H1 (cell line): ENCODE measurements at regions not wholly inside any gene's neighbourhood (a gene's known extent, or its start where the extent isn't known, plus 50 kb on each side); places are given as distances from the start of the nearest gene placed in this dataset.

Source experiments
- CTCF ChIA-PET: fragments of 300-600 bp; sonication (Branson Sonifier 250); formaldehyde crosslinking; loops from one replicate; lab custom pipeline; 2021; ENCODE audit not compliant: partially characterized antibody; lab: Charles Lee
- POLR2A ChIA-PET: fragments of 300-600 bp; sonication (Branson Sonifier 250); formaldehyde crosslinking; loops from one replicate; lab custom pipeline; 2021; ENCODE audit warnings: inconsistent platforms; ENCODE audit not compliant: partially characterized antibody; lab: Charles Lee
- DNase-seq, 2 experiments: peaks; one replicate each; pipeline versions ENCODE4 v3.0.0 to v3.0.0-alpha.2; 2010 to 2022; ENCODE audit warnings: low spot score in 2 of 2, low read depth in 1 of 2, mixed read lengths in 1 of 2
- FAIRE-seq: peaks from 2 replicates; lab custom pipeline; 2011; peaks lifted over from hg19 to GRCh38; lab: Jason Lieb, UNC
- H2AFZ ChIP-seq: 2 replicates; pipeline ENCODE4 v1.8.1; 2012; ENCODE audit warnings: low read length, inconsistent platforms
- H2AK5ac ChIP-seq: 2 replicates; pipeline ENCODE4 v1.6.1; 2013; ENCODE audit warnings: low read depth, low read length
- H2BK120ac ChIP-seq: replicated peaks from 2 replicates; pipeline ENCODE3; 2013; ENCODE audit warnings: low read depth, low read length, inconsistent platforms
- H2BK12ac ChIP-seq: 2 replicates; pipeline ENCODE4 v1.6.1; 2013; ENCODE audit warnings: low read depth, low read length
- H2BK15ac ChIP-seq: 2 replicates; pipeline ENCODE4 v1.6.1; 2013; ENCODE audit warnings: low read length
- H2BK20ac ChIP-seq: 2 replicates; pipeline ENCODE4 v1.6.1; 2013; ENCODE audit warnings: low read length
- H2BK5ac ChIP-seq: 2 replicates; pipeline ENCODE4 v1.6.1; 2013; ENCODE audit warnings: low read depth, low read length
- H3K14ac ChIP-seq: 2 replicates; pipeline ENCODE4 v1.6.1; 2013; ENCODE audit warnings: inconsistent platforms; ENCODE audit not compliant: insufficient read length
- H3K18ac ChIP-seq: 2 replicates; pipeline ENCODE4 v1.6.1; 2013; ENCODE audit warnings: low read length; ENCODE audit errors: extremely low read depth
- H3K23ac ChIP-seq: 2 replicates; pipeline ENCODE4 v1.6.1; 2013; ENCODE audit warnings: inconsistent platforms; ENCODE audit not compliant: insufficient read length
- H3K23me2 ChIP-seq: 2 replicates; pipeline ENCODE4 v1.6.1; 2013; ENCODE audit warnings: low read depth, low read length
- H3K27ac ChIP-seq: 2 replicates; pipeline ENCODE4 v1.6.1; 2011; ENCODE audit warnings: low read depth, low read length, inconsistent platforms
- H3K27me3 ChIP-seq, 4 experiments: replicated peaks in 1 of 4; 1 replicate in 1 of 4; 2 replicates in 3 of 4; pipeline versions ENCODE4 v1.6.1 to v1.8.1; 2011 to 2013; ENCODE audit warnings: low read length in 3 of 4, mild to moderate bottlenecking in 3 of 4, inconsistent platforms in 2 of 4, mixed read lengths in 2 of 4, moderate library complexity in 1 of 4; ENCODE audit not compliant: control insufficient read depth in 3 of 4, insufficient read depth in 3 of 4; ENCODE audit errors: extremely low read depth in 1 of 4
- H3K36me3 ChIP-seq, 4 experiments: 2 replicates each; pipeline versions ENCODE4 v1.6.1 to v1.8.1; 2011 to 2013; ENCODE audit warnings: mild to moderate bottlenecking in 4 of 4, low read length in 3 of 4, moderate library complexity in 2 of 4, control low read depth in 1 of 4, inconsistent platforms in 1 of 4; ENCODE audit not compliant: insufficient read depth in 4 of 4, control insufficient read depth in 2 of 4
- H3K4ac ChIP-seq: replicated peaks from 2 replicates; pipeline ENCODE3; 2013; ENCODE audit warnings: low read length, low read depth, mixed read lengths, inconsistent platforms; ENCODE audit not compliant: insufficient read length
- H3K4me1 ChIP-seq, 4 experiments: replicated peaks in 1 of 4; 1 replicate in 1 of 4; 2 replicates in 3 of 4; pipeline versions ENCODE4 v1.6.1 to v1.8.1; 2011 to 2013; ENCODE audit warnings: low read length in 3 of 4, inconsistent platforms in 2 of 4, mixed read lengths in 1 of 4; ENCODE audit not compliant: insufficient read depth in 4 of 4, control insufficient read depth in 3 of 4
- H3K4me2 ChIP-seq, 2 experiments: 2 replicates each; pipeline versions ENCODE4 v1.6.1 to v1.8.1; 2011 to 2013; ENCODE audit warnings: low read depth in 2 of 2, low read length in 2 of 2, control low read depth in 1 of 2, inconsistent platforms in 1 of 2, mild to moderate bottlenecking in 1 of 2; ENCODE audit not compliant: insufficient read depth in 1 of 2
- H3K4me3 ChIP-seq, 4 experiments: fragments of 200-600, 300-600 bp in 1 of 4; sonication (generic), shearing (Covaris generic), sonication (Bioruptor Twin) in 1 of 4; 2 replicates each; pipeline versions ENCODE4 v1.5.1 to v1.8.1; 2011 to 2016; ENCODE audit warnings: low read length in 4 of 4, low read depth in 3 of 4, control low read depth in 2 of 4, inconsistent platforms in 2 of 4, mild to moderate bottlenecking in 2 of 4, mixed read lengths in 1 of 4, moderate library complexity in 1 of 4; ENCODE audit not compliant: insufficient read depth in 2 of 4; ENCODE audit errors: extremely low read depth in 1 of 4
- H3K56ac ChIP-seq: replicated peaks from 2 replicates; pipeline ENCODE3; 2013; ENCODE audit warnings: low read depth, mild to moderate bottlenecking, mixed read lengths, low read length, inconsistent platforms; ENCODE audit not compliant: insufficient read length
- H3K79me1 ChIP-seq: 2 replicates; pipeline ENCODE4 v1.6.1; 2013; ENCODE audit warnings: low read depth, low read length, control low read depth
- H3K79me2 ChIP-seq, 2 experiments: 2 replicates each; pipeline versions ENCODE4 v1.6.1 to v1.8.1; 2012 to 2013; ENCODE audit warnings: low read length in 2 of 2, mild to moderate bottlenecking in 2 of 2, inconsistent platforms in 1 of 2; ENCODE audit not compliant: insufficient read depth in 2 of 2, control insufficient read depth in 1 of 2
- H3K9ac ChIP-seq, 4 experiments: replicated peaks in 1 of 4; 1 replicate in 1 of 4; 2 replicates in 3 of 4; pipeline versions ENCODE4 v1.6.1 to v1.8.1; 2011 to 2013; ENCODE audit warnings: low read depth in 3 of 4, low read length in 3 of 4, control low read depth in 2 of 4, mild to moderate bottlenecking in 2 of 4, moderate library complexity in 2 of 4, inconsistent platforms in 1 of 4; ENCODE audit errors: extremely low read depth in 1 of 4
- H3K9me3 ChIP-seq, 2 experiments: 2 replicates each; pipeline versions ENCODE4 v1.6.1 to v1.8.1; 2012 to 2013; ENCODE audit warnings: mild to moderate bottlenecking in 2 of 2, moderate library complexity in 2 of 2, control low read depth in 1 of 2, inconsistent platforms in 1 of 2, low read depth in 1 of 2, low read length in 1 of 2, mixed read lengths in 1 of 2; ENCODE audit not compliant: insufficient read depth in 2 of 2
- H4K20me1 ChIP-seq, 2 experiments: replicated peaks in 1 of 2; 2 replicates each; pipeline versions ENCODE3 to v1.8.1; 2011 to 2013; ENCODE audit warnings: inconsistent platforms in 2 of 2, low read length in 2 of 2, mild to moderate bottlenecking in 1 of 2; ENCODE audit not compliant: insufficient read depth in 2 of 2, control insufficient read depth in 1 of 2
- H4K5ac ChIP-seq: 2 replicates; pipeline ENCODE4 v1.6.1; 2013; ENCODE audit warnings: low read length, low read depth, mixed read lengths, inconsistent platforms; ENCODE audit not compliant: insufficient read length
- H4K8ac ChIP-seq: 2 replicates; pipeline ENCODE4 v1.8.0; 2013; ENCODE audit warnings: mild to moderate bottlenecking, moderate library complexity, low read length, inconsistent platforms; ENCODE audit not compliant: insufficient read depth; ENCODE audit errors: extremely low read depth
- H4K91ac ChIP-seq: replicated peaks from 2 replicates; pipeline ENCODE3; 2013; ENCODE audit warnings: low read length, mixed read lengths, inconsistent platforms; ENCODE audit not compliant: insufficient read length
- BACH1 ChIP-seq: IDR thresholded peaks from 2 replicates; pipeline ENCODE4 v1.6.1; 2012; ENCODE audit warnings: low read length, improper control_type of control experiment
- BRCA1 ChIP-seq: IDR thresholded peaks from 2 replicates; pipeline ENCODE4 v1.6.1; 2012; ENCODE audit warnings: low read depth, low read length, improper control_type of control experiment
- CTBP2 ChIP-seq: IDR thresholded peaks from 2 replicates; pipeline ENCODE4 v1.7.0; 2011; ENCODE audit warnings: borderline replicate concordance, mild to moderate bottlenecking, moderate library complexity, mixed read lengths, low read length; ENCODE audit not compliant: insufficient read depth, insufficient read length
- KDM4A ChIP-seq: IDR thresholded peaks from one replicate; pipeline ENCODE4 v1.7.1; 2012; ENCODE audit warnings: low read depth, mild to moderate bottlenecking, moderate library complexity, low read length, inconsistent platforms; ENCODE audit not compliant: severe bottlenecking
- SIN3A ChIP-seq, 2 experiments: IDR thresholded peaks in 1 of 2; conservative IDR thresholded peaks in 1 of 2; 2 replicates each; pipeline ENCODE4 v1.6.1; 2011 to 2012; ENCODE audit warnings: low read length in 2 of 2, improper control_type of control experiment in 1 of 2, low read depth in 1 of 2, mild to moderate bottlenecking in 1 of 2
- SP4 ChIP-seq: IDR thresholded peaks from 2 replicates; pipeline ENCODE4 v1.6.1; 2012; ENCODE audit warnings: low read length, inconsistent platforms
- TEAD4 ChIP-seq: IDR thresholded peaks from 2 replicates; pipeline ENCODE4 v1.6.1; 2012; ENCODE audit warnings: low read depth, low read length, inconsistent platforms, mixed read lengths
- YY1 ChIP-seq: IDR thresholded peaks from 2 replicates; pipeline ENCODE4 v1.6.1; 2011; ENCODE audit warnings: low read depth, mild to moderate bottlenecking, low read length
- WGBS, 2 experiments: shearing (Covaris generic) in 1 of 2; methylation state at CpG; one replicate each; pipeline versions ENCODE4 v1.1.6 to v1.1.7; 2013 to 2015; ENCODE audit warnings: low lambda C conversion rate in 2 of 2, mixed read lengths in 2 of 2, inconsistent platforms in 1 of 2, low coverage in 1 of 2, missing lambda C conversion rate in 1 of 2; ENCODE audit not compliant: insufficient replicate concordance in 2 of 2, insufficient coverage in 1 of 2, insufficient read length in 1 of 2; ENCODE audit errors: extremely low coverage in 1 of 2, missing lambda C conversion rate in 1 of 2; 5-methylcytosine and 5-hydroxymethylcytosine counted together

DNA sequence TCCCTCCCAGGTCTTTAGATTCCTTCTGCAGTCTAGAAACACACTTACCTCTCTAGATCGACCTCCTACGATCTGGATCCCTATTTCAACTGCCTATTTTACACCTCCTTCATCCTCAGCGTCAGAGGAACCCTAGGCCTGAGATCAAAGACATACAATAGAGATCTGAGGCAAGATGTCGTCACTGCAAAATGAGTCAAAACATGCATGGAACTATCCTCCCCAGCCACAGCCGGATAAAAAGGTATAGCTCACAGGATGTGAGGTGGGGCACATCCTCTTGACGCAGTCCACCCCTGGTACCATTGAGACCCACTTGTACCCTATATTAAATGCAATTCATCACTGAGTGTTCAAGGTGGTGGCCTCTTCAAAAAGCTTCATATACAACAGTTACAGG, 63.7 kb upstream of the DNAJC10 start:
- no peak overlapping the region for H2BK120ac ChIP-seq
- no peak overlapping the region for H3K9ac ChIP-seq
- H3K36me3 ChIP-seq = no peaks in the 10 kb centered on the region
- no peak overlapping the region for H4K91ac ChIP-seq
- WGBS, 2 experiments = 86% methylated on average over 6 of the region's 6 CpGs; no CpG with 5 or more reads in 1 of the 2 experiments
- no peak overlapping the region for H2BK12ac ChIP-seq
- POLR2A ChIA-PET = no interaction called here
- no peak overlapping the region for H3K56ac ChIP-seq
- no peak overlapping the region for H3K4me2 ChIP-seq
- H4K8ac ChIP-seq = no peak overlapping the region
- H3K14ac ChIP-seq = no peak overlapping the region
- H2BK15ac ChIP-seq = no peak overlapping the region
- H3K23ac ChIP-seq = no peak overlapping the region
- no peak overlapping the region for H3K4me3 ChIP-seq
- no peak for TF ChIP-seq TEAD4
- TF ChIP-seq SP4 = no peak
- TF ChIP-seq BACH1 = no peak
- TF ChIP-seq KDM4A = no peak
- no peak for TF ChIP-seq CTBP2
- TF ChIP-seq SIN3A (conservative IDR thresholded peaks at IDR 0.05 in 1 of 2, IDR thresholded peaks at IDR 0.05 in 1 of 2; ENCODE audit: low read depth in 1 of 2, low read length in 2 of 2) = no peak
- TF ChIP-seq BRCA1 = no peak
- no peak for TF ChIP-seq YY1
- TF ChIP-seq, all 59 proteins: peak for 0
- Histone ChIP-seq H3K79me2 (no peaks in the 10 kb centered on the region), H3K4me1 (no peaks in the 10 kb centered on the region), H3K9me3 (no peaks in the 10 kb centered on the region), H3K27ac (no peak overlapping the region), H4K5ac (no peak overlapping the region), H3K27me3 (no peaks in the 10 kb centered on the region), H2AFZ (no peak overlapping the region), H4K20me1 (no peaks in the 10 kb centered on the region), H3K18ac (no peak overlapping the region), H3K23me2 (no peaks in the 10 kb centered on the region), H3K79me1 (no peaks in the 10 kb centered on the region), H2BK5ac (no peak overlapping the region), H2AK5ac (no peak overlapping the region), H3K4ac (no peak overlapping the region), H2BK20ac (no peak overlapping the region)
- CTCF ChIA-PET = interaction anchor here (0.7 to 4.8 kb wide), 15 partner anchors 8 to 520 kb away, joined by 3 to 44 read pairs (median 3); partner anchors contain the start of gene PDE1A
- DNase-seq (no peak), FAIRE-seq (no peak)
